Midbrain (tissue), 1 donor: ENCODE measurements at regions not wholly inside any gene's neighbourhood (a gene's known extent, or its start where the extent isn't known, plus 50 kb on each side); places are given as distances from the start of the nearest gene placed in this dataset.
A peak's percentile ranks its signal among the peaks of the same experiment; 100 is the strongest.
"Not testable (repeated sequence)": the region's sequence is repeated elsewhere in the genome, so short reads cannot be mapped to it uniquely, and the experiment has no call there.

Experiments used
- DNase-seq: peaks from one replicate; lab custom pipeline; 2025; lab: John Stamatoyannopoulos, UW

DNA sequence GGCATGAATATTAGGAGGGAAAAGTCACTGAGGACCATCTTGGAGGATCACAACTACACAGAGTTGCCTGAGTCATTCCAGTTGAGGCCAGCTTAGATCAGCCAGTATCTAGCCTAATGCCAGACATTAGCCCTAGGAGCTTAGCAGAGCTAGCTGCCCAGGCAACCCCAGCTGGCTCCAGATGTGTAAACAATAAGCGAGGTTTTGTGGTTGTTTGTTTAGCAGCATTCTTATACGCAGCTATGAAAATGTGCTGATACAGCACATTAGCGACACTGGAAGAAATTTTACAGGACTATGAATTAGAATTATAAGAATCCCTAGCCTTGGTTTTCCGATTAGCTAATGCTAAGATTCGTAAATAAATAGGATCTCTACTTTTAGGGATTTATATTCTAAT lies 59.3 kb downstream of the BTBD3 start:
- no peak for DNase-seq

DNA sequence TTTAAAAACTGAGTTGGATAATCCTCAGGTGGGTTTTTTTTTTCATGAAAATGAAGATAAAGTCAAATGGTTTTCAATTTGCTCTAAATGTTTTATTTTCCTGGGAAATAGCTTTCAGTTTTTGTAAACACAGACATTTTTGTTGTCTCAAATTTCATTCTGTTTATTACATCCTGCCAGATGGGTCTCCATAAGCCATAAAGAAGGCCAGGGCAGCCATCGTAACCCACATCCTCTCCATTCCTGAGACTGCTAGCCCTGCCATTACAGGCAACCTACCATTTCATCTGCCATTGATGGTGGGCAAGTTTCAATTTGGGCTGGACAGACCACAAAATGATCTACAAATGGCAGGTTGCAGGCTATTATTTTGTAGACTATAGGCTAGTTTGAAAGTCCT lies 60.8 kb downstream of the BTBD3 start:
- no peak for DNase-seq

DNA sequence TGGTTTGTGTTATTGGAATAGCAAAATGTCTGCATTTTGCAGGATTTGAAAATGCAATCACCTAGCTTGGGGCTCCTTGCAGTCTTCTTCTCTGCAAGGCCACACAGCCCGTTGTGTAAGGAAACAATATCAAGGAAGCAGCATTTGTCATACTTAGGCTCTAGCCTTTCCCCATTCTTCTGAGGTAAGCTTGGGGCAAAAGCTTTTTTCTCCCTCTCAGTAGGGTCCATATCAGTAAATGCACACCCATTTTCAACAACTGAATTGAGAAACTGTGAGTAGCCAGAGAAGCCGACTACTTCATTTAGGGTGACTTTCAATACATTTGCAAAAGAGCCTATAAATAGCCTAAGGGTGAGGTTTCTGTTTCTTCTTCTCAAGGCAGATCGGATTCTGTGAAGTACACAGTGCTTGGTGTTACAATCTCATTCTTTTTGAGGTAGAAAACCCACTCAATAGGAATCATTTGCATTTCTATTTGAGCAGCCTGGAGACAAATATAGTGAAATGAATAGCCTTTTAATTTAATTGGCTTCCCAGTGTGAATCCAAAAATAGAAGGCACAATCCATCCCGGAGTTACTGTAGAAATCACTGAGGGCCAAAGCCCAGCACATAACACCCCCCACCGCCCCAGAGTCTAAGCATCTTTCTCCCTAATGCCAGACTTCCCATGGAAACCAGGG lies 61.8 kb downstream of the BTBD3 start:
- peak; percentile 49 for DNase-seq

DNA sequence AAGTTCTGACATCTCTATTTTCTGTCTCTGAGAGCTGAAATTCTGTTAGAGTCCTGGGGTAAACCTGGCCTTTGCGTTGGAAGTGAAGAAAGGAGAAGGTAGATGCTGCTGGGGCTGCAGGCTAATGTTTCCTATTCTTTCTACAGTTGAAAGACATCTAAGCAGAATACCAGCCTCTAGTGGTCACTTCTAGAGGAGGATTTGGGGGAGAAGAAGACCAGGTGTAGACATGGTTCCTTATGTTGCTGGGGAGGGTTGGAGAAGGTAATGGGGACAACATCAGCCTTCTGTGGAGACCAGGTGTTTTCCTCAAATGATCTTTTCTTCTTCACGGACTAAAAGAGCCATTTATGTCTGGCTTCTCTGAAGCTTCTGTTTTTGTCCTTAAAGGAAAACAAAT lies 62.6 kb downstream of the BTBD3 start:
- DNase-seq, result no peak

DNA sequence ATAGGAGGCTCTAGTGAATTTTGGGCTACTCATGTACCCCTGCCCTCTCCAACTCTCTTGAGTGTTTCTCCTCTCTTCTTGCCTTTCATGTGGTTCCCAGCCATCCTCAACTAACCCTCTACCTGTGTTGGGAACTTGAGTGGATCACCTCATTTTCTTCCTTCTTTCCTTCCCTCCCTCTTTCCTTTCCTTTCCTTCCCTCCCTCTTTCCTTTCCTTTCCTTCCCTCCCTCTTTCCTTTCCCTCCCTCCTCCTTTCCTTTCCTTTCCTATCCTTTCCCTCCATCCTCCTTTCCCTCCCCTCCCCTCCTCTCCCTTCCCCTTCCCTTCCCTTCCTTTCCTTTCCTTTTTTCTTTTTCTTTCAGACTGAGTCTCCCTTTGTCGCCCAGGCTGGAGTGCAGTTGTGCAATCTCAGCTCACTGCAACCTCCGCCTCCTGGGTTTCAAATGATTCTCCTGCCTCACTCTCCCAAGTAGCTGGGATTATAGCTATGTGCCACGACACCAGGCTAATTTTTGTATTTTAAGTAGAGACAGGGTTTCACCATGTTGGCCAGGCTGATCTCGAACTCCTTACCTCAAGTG lies 63.8 kb downstream of the BTBD3 start:
- no peak for DNase-seq

DNA sequence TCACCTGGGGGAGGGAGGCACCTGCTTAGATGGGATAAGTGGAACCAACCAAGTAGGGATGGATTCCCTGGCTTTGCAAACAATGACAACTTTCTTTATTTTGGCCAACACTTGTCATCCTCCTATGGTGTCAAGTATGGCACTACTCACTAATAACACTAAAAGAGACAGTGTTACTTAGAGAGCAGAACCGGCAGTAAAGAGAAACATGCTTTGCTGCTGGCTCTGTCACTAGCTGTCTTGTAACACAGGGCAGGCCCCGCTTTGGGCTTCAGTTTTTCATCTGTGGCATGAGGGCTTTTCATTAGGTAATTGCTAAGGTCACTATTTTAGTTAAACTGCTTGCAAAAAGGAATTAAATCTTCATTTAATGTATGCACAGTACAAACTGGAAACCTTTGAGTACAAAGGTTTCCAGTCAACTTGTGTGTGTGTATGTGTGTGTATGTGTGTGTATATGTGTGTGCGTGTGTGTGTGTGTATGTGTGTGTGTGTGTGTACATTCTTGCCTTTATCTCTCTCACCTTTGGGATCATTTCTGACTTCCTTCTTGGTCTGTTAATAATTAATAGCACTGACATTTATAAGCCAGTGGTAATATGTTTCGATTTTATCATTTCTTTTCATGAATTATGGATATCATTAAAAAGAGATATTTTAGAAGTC lies 64.7 kb downstream of the BTBD3 start:
- no peak for DNase-seq

DNA sequence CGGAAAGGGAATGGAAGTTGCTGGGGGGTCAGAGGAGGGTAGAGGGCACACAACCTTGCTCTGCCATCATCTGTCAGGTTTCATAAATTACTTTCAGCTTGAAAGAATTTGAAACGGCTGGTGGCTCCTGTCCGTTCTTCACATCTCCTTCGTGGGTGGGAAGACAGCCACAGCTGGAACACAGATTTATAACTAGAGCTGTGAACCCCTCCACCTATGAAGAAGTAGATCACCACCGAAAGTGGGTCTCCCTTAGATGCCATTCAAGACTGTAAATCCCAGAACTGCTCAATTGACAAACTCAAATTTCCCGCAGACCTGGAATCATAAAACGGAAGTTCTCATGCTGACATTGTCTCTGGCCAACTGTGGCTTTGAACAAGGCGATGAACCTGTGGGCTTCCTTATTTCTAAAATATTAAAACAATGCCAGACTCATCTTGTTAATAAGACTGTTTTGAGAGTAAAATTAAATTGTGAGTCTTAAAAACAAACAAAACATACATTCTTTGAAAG lies 65.3 kb downstream of the BTBD3 start:
- no peak for DNase-seq

DNA sequence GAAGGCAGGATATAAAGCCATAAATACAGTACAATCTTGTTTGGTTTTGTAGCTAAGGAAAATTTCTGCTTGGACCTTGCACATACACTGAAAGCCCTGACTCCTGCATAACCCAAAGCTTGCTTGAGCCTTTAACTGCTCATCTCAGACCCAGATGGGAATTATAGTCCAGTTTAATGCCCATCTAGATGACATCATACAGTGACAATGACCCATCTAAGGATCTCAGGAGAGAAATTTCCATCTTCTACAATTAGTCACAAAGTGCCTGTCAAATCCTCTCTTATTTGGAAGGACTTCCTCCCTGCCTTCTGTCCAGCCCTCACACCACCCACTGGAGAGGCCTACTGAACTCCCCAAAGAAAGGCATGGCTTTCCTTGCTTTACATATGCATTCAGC lies 69.3 kb downstream of the BTBD3 start:
- DNase-seq, result no peak

DNA sequence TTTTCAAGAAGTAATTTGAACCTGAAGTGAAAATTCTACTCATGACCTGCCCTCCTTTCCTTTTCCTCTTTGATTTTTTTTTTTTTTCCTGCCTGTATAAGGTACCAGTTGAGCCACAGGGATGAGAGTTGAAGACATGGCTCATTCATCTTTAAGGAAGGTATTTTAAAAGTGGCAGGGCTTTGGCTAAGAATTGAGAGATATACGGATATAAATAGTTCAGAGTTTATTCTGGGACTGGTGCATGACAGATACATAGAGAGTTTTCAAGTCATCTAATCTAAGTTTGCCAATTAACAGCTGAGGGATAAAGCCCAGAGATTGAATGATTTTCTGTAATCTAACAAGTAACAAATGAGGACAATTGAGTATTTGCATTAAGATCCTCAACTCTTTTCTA lies 69.8 kb downstream of the BTBD3 start:
- no peak for DNase-seq

DNA sequence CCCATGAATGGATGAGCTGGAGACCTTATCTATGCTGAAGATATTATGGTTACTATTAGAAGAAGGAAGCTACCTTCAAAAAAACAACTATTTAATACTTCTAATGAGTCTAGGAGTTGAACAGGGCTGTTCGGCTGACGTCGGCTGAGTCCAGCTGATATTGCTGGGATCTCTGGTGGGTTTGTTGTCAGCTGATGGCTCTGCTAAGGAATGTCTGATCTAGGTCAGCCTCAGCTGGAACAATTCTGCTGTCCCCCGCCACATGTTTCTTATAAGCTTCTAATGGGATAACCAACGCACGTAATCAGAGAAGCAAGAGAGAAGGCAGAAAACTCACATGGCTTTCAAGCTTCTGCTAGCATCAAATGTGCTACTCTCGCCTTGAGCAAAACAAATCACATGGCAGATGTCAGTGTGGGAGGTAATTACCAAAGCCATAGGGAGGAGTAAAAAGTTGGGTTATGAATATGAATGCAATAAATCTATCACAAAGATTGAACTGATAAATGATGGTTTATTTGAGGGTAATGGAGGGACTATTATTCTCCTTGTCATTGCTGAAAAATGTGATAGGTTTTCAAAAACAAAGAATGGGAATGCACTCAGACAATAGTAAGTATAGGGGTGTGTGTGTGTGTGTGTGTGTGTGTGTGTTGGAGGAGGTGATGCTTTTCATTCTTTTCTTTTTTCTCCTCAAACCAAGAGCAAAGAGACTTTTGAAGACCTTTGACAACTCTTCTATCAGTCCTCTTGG lies 71.5 kb downstream of the BTBD3 start:
- no peak for DNase-seq

DNA sequence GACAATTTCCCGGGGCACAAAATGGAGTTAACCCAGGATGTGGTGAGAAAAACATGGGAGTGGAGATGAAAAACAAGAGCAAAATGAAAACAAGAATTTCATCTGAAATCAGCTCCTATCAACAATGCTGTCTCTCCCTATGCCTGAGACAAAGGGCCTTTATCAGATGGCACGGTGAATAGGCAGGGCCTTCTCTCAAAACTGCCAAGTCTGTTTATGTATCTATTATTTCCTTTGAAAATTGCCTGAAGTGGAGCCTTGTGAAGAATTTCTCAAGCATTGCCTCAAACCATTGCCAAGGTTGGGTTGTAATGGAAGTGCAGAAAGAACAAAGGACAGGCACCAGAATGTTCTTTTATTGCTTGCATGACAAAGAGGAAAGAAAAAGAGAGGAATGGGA lies 74.7 kb downstream of the BTBD3 start:
- peak; percentile 47 for DNase-seq

DNA sequence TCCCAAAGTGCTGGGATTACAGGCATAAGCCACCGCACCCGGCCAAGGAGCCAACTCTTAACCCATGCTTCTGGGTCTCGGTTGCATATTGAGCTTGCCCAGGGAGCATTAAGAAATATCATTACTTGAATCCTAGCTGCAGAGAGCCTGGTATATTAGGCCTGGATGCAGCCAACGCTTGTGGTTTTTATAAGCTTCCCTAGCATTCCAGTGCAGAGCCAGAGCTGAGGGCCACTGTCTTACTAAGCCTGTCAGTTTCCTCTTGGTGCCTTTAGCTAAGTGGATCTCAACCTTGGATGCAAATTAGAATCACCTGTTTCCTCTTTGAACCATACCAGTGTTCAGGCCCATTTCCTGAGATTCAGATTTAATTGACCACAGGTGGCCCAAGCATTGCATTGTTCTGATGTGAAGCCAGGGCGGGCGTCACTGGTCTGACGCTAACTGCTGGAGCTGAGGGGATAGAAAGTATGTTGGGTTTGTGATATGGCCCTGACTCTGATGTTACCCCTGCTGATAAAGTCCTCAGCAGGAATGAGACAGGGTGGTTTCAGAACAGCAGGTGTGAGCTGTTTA lies 76.3 kb downstream of the BTBD3 start:
- no peak for DNase-seq

DNA sequence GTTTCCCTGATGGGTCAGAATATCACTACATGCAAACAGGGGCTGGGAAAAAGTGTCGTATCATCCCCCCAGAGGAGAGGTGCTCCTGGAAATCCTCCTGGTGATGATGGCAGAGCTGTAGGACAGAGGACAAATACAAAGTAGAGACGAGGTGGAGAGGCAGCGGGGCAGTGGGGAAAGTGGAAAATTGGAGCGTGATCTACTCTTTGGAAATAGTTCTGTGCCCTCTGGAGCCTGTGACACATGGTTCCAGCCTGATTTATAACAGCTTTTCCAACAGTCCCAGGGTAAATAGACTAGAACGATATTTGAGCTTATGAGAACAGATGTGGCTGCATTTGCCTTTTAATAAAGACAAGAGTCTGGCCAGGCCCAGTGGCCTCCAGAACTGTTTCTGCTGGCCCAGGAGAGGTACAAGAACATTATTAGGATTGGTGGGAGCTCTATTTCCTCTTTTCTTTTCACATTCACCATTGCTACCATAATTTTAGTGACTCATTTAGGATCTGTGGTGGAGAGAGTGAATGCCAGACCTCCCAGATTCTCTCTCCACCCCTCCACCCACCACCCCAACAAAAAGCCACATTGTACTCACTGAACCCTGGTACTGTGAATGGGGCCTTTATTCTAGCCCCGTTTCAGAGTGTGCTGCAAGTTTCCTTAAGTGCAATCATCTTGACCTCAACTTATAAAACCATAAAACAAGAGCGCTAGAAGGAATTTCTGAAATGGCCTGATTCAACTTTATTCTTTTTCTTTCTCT lies 78.3 kb downstream of the BTBD3 start:
- peak; percentile 83 for DNase-seq

DNA sequence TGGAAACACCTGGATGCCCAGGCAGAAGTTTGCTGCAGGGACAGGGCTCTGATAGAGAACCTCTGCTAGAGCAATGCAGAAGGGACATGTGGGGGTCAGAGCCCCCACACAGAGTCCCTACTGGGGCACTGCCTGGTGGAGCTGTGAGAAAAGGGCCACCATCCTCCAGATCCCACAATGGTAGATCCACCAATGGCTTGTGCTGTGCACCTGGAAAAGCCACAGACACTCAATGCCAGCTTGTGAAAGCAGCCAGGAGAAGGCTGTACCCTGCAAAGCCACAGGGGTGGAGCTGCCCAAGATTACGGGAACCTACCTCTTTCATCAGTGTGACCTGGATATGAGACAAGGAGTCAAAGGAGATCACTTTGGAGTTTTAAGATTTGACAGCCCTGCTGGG lies 87.1 kb downstream of the BTBD3 start:
- not testable (repeated sequence) for DNase-seq

DNA sequence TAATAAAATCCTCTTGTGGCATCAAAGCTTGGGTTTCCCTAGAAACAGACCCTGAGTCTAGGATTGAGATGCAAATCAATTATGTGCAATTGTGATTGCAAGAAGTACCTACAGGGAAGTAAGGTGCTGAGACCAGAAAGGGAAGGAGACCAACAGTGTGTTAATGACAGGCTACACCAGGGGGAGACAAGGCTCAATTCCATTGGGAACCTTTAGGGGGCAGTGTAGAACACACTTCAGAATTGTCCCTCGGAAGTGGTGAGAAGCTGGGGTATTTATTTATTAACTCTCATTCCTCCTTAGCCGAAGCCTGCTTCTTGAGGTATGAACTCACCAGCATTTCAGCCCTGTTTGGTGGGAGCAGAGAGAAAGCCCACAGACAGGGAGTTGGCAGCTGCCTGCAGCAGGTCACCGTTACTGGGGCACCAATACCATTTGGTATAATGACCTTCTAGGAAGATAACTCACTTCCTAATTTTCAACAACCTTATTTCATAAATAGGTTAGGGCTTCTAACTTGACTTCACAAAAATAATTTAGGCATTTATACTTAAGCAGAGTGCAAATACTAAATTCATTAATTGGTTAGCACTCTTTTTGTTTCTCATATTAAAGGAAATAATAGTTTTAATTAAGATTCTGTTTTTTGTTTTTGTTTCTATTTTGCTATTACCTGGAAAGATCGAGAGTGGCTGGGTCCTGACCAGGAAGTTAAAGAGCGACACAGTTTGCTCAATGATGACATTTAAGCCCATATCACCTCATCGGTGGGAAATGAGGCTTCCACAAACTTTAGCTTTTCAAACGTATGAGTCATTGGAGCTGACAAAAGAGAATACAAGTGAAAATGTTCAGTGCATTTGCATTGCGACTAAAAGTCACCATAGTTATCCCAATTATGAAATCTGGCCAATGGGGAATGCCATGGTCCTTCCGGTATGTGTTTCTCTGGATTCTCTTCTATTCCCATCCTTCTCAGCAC lies 94.8 kb downstream of the BTBD3 start:
- DNase-seq, result peak; percentile 73

DNA sequence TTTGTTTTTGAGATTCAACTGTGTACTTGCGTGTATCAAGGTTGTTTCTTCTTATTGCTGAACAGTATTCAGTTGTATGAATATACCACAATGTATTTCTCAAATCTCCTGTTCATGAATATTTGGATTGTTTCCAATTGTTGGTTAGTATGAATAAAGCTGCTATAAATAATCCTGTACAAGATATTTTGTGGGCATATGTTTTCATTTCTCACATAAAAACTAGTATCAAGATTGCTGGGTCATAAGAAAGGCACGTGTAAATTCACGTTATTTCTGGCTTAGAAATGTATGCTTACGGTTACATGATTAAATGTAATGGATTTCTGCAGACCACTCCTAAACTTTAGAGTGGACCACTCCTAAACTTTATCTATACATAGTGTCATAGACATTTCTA lies 96.6 kb downstream of the BTBD3 start:
- DNase-seq, result no peak

DNA sequence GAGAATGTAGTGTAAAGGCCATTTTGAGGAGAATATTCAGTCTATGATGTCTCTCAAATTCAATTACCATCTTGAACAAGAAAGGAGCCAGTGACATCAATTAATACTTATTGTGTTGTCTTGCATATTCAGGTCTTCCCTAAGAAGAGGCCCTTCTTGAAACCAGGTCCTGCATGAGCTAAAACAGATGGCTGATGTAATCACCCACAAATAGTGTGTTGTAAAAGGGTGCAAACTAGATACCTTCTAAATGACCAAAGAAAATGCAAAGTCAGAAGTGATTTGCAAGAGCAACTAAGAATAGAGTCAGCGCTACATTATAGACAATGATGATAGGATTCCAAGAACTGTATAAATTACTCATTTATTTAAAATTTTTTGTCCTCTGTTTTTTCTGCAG lies 97.0 kb downstream of the BTBD3 start:
- DNase-seq, result no peak

DNA sequence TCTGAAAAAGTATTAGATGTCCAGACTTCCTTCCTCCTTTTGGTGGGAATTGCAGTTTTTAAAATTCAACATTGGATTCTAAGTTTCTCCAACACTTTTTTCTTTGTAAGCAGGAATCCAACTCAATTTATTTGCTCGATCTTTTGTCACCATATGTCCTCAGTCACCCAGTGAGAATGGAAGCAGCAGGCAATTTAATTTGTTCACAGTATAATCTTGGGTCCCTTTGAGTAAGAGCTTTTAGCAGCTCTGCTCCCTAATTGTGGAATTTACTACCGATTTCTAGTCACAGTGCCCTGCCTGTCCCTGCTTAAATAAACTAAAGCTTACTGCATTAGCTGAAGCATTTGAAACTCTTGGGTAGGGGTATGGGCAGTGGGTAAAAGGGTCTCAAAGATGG lies 98.6 kb downstream of the BTBD3 start:
- DNase-seq, result no peak

DNA sequence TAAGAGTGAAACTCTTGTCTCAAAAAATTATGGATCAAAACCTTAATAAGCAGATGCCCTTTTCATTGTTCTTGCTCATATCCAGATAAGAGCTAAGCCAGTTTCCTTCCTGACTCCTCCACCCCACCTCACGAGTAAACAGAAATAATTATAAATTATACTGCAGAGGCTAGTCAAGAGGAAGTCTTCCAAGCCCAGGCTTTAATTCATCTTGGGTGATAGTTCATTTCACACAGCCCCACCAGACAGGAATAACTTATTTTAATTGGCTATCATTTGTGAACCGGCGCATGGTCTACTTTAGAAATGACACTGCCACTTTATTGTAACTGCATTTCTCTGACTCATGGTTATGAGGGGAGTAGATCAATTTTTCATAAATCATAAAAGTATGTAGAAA lies 102.0 kb downstream of the BTBD3 start:
- DNase-seq, result no peak

DNA sequence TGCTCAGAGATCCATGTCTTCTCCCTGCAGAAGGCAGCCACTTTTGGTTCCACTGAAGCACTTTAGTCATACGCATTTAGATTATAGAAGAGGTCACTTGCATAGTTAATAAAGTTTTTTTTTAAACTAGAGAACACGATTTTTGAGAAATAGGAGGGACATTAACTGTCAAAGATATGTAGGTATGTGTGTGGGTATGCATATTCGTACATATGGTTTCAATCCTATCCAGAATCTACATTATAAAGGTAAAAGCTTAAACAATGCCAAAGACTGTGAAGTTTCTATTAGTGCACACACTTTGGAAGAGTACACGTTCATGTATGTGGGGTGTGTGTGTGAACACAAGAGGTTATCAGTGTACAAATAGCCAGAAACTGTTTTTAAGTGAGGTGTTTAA lies 103.2 kb downstream of the BTBD3 start:
- DNase-seq, result no peak
